DMS53 (cell line): ENCODE measurements at regions not wholly inside any gene's neighbourhood (a gene's known extent, or its start where the extent isn't known, plus 50 kb on each side); places are given as distances from the start of the nearest gene placed in this dataset.
"Not testable (repeated sequence)": the region's sequence is repeated elsewhere in the genome, so short reads cannot be mapped to it uniquely, and the experiment has no call there.

ENCODE experiments used
- DNase-seq: peaks from one replicate; lab custom pipeline; 2025; lab: John Stamatoyannopoulos, UW

- no peak for DNase-seq
Observed at GRCh38 chr3:191646242-191646641, 185.3 kb downstream of the PYDC2 start.

GRCh38 chr3:191648787-191649186 lies 187.8 kb downstream of the PYDC2 start:
- no peak for DNase-seq

- no peak for DNase-seq
Observed at GRCh38 chr3:191649626-191650025, 188.7 kb downstream of the PYDC2 start.

- not testable (repeated sequence) for DNase-seq
Observed at GRCh38 chr3:191658781-191659419, 197.9 kb downstream of the PYDC2 start.

- not testable (repeated sequence) for DNase-seq
Observed at GRCh38 chr3:191662150-191662549, 201.2 kb downstream of the PYDC2 start.

- no peak for DNase-seq
Observed at GRCh38 chr3:191680989-191681597, 220.1 kb downstream of the PYDC2 start.

GRCh38 chr3:191682961-191683360 lies 222.0 kb downstream of the PYDC2 start:
- DNase-seq: no peak

- DNase-seq: no peak
Observed at GRCh38 chr3:191686626-191687025, 225.7 kb downstream of the PYDC2 start.

GRCh38 chr3:191688756-191689433 lies 227.9 kb downstream of the PYDC2 start:
- no peak for DNase-seq

- not testable (repeated sequence) for DNase-seq
Observed at GRCh38 chr3:191691184-191691583, 230.2 kb downstream of the PYDC2 start.

- no peak for DNase-seq
Observed at GRCh38 chr3:191695131-191695814, 234.3 kb downstream of the PYDC2 start.

GRCh38 chr3:191695815-191696153 lies 234.8 kb downstream of the PYDC2 start:
- no peak for DNase-seq

- no peak for DNase-seq
Observed at GRCh38 chr3:191696348-191696747, 235.4 kb downstream of the PYDC2 start.

- no peak for DNase-seq
Observed at GRCh38 chr3:191699546-191699945, 238.6 kb downstream of the PYDC2 start.

GRCh38 chr3:191702121-191702520 lies 241.2 kb downstream of the PYDC2 start:
- no peak for DNase-seq

GRCh38 chr3:191707817-191708216 lies 246.9 kb downstream of the PYDC2 start:
- DNase-seq: no peak

GRCh38 chr3:191715585-191715984 lies 254.6 kb downstream of the PYDC2 start:
- no peak for DNase-seq

GRCh38 chr3:191721390-191721861 lies 260.5 kb downstream of the PYDC2 start:
- DNase-seq: no peak

GRCh38 chr3:191721990-191722389 lies 261.0 kb downstream of the PYDC2 start:
- peak; percentile 21 for DNase-seq

GRCh38 chr3:191727338-191727737 lies 266.4 kb downstream of the PYDC2 start:
- DNase-seq: no peak

- no peak for DNase-seq
Observed at GRCh38 chr3:191728186-191728585, 267.2 kb downstream of the PYDC2 start.

- DNase-seq: no peak
Observed at GRCh38 chr3:191737742-191738141, 276.8 kb downstream of the PYDC2 start.

- no peak for DNase-seq
Observed at GRCh38 chr3:191740712-191741111, 279.7 kb downstream of the PYDC2 start.
